ENCODE measurements at regions not wholly inside any gene's neighbourhood (a gene's known extent, or its start where the extent isn't known, plus 50 kb on each side); places are given as distances from the start of the nearest gene placed in this dataset.
A peak's percentile ranks its signal among the peaks of the same experiment; 100 is the strongest.

DNA sequence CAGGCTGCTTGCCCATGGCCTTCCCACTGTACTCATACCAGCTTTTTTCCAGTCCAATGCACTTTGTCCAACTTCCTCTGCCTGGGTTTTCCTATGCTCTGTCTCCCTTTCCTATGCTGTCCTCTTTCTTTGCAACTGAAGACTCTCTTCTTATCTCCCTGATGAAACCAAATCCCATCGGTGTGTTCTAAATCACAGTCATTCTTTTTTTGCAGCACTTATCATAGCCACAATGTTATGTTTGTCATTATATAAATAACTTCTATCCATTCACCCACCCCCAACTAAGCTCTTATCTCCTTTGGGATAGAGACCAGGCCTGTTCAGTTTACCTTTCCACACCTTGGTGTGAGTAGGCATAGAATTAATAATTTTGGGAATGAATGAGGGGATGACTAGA lies 121.0 kb downstream of the GPX5 start:
- no peak overlapping the region for H3K27ac ChIP-seq
- ATAC-seq (no peak), DNase-seq (no peak)
- TF ChIP-seq, protein P1, sequence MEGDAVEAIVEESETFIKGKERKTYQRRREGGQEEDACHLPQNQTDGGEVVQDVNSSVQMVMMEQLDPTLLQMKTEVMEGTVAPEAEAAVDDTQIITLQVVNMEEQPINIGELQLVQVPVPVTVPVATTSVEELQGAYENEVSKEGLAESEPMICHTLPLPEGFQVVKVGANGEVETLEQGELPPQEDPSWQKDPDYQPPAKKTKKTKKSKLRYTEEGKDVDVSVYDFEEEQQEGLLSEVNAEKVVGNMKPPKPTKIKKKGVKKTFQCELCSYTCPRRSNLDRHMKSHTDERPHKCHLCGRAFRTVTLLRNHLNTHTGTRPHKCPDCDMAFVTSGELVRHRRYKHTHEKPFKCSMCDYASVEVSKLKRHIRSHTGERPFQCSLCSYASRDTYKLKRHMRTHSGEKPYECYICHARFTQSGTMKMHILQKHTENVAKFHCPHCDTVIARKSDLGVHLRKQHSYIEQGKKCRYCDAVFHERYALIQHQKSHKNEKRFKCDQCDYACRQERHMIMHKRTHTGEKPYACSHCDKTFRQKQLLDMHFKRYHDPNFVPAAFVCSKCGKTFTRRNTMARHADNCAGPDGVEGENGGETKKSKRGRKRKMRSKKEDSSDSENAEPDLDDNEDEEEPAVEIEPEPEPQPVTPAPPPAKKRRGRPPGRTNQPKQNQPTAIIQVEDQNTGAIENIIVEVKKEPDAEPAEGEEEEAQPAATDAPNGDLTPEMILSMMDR (IDR thresholded peaks at IDR 0.05) = no peak
- 11 to 15% methylated on average over 1 of the region's 1 CpG for WGBS, 2 donors
- H3K4me1 ChIP-seq = peaks cover 0 to 7% (median 3%) of the 10 kb centered on the region in 9 donors
- peaks cover 0 to 71% (median 62%) of the 10 kb centered on the region in 7 donors for H3K27me3 ChIP-seq
- no peaks in the 10 kb centered on the region for H3K36me3 ChIP-seq
- H3K4me3 ChIP-seq = no peak overlapping the region
- H3K9me3 ChIP-seq = no peaks in the 10 kb centered on the region
- intact Hi-C loops (cut with DNase I) = no loop called here

DNA sequence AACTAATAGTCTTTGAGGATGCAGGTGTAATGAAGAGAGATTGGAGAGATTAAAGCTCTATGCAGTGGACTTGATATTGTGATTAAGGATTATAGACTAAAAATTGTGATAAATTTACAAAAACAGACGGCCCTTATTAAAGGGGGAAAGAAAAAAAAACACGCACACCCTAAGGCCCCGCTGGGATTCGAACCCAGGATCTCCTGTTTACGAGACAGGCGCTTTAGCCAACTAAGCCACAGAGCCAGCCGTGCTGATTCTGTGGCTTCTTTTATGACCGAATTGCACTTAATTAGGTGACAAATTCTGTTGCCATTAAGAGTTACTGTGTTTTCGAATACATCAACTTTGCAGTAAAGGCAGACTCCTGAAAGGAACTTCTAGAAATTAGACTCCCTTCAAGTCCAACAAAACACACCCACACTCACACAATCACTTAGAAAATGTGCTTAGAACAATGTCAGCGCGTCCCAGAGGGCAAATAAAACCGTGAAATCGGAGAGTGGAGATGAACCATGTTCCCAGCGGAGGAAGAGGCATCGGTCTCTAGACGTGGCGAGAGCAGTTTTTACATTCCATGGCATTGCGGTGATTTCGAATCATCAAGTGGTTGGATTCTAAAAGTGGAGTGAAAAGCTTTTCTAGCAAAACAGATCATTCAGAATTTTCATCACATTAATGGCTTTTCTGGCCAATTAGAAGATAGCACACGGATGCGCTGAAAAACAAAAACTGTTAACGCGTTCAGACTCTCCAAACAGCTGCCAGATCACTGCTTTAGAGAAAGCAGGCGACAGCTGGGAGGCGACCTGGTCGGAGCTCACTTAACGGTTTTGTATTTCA lies 122.6 kb downstream of the GPX5 start:
- H3K27ac ChIP-seq = no peak overlapping the region
- DNase-seq (peak in 1 of 2 donors; percentile 20), ATAC-seq (peak in 3 of 8 donors; percentile 16 to 54 (median 33))
- H3K27me3 ChIP-seq = peaks cover 0 to 73% (median 67%) of the 10 kb centered on the region in 7 donors
- H3K4me3 ChIP-seq = peak overlapping the region; percentile 11 to 53 (median 42)
- H3K4me1 ChIP-seq = peaks cover 0 to 7% (median 3%) of the 10 kb centered on the region in 9 donors
- TF ChIP-seq, protein P1 (IDR thresholded peaks at IDR 0.05) = no peak
- intact Hi-C loops (cut with DNase I) = no loop called here
- H3K36me3 ChIP-seq = no peaks in the 10 kb centered on the region
- 1 to 2% methylated on average over 27 of the region's 27 CpGs for WGBS, 2 donors
- no peaks in the 10 kb centered on the region for H3K9me3 ChIP-seq

DNA sequence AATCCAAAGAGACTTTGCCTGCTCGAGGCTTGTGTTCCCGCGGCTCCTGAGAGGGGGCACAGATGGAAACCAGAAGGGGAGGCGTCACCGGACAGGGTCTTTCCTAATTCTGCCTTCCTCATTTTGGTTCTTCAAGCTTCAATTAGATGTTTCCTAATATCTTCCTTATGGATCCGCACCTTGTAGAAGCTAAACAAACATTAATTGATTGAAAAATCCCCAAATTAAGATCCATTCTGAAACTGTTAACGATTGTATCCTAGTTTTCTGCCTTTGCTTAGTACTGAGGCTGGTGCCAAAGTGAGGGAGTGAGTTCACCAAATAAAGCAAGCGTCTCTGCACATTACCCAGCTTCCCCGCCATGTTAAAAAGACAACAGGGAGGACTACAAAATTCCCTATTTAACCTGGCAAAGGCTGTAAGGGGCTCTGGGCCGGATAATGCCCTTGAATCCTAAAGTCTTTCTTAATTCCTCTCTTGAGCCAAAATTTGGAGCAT lies 123.2 kb downstream of the GPX5 start:
- 7 to 10% methylated on average over 10 of the region's 10 CpGs for WGBS, 2 donors
- H3K4me1 ChIP-seq = peaks cover 0 to 7% (median 3%) of the 10 kb centered on the region in 9 donors
- intact Hi-C loops (cut with DNase I) = no loop called here
- peaks cover 0 to 76% (median 66%) of the 10 kb centered on the region in 7 donors for H3K27me3 ChIP-seq
- peak overlapping the region; percentile 11 to 53 (median 42) for H3K4me3 ChIP-seq
- ATAC-seq = peak in 1 of 8 donors; percentile 41
- DNase-seq = no peak
- H3K36me3 ChIP-seq = no peaks in the 10 kb centered on the region
- TF ChIP-seq, protein P1 (IDR thresholded peaks at IDR 0.05) = no peak
- H3K27ac ChIP-seq = no peak overlapping the region
- no peaks in the 10 kb centered on the region for H3K9me3 ChIP-seq

DNA sequence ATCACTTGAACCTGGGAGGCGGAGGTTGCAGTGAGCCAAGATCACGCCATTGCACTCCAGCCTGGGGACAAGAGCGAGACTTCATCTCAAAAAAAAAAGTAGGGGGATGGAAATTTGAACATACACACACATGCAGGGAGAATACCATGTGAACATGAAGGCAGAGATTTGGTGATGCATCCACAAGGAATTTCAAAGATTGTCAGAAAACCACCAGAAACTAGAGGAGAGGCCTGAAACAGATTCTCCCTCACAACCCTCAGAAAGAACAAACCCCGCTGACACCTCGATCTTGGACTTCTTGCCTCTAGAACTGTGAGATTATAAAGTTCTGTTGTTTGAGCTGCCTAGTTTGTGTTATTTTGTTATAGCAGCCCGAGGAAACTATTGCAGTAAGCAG lies 125.5 kb downstream of the GPX5 start:
- no peaks in the 10 kb centered on the region for H3K36me3 ChIP-seq
- TF ChIP-seq, protein P1 (IDR thresholded peaks at IDR 0.05) = no peak
- H3K9me3 ChIP-seq = no peaks in the 10 kb centered on the region
- DNase-seq (no peak), ATAC-seq (no peak)
- intact Hi-C loops (cut with DNase I) = no loop called here
- WGBS, 2 donors = 91 to 94% methylated on average over 6 of the region's 6 CpGs
- no peak overlapping the region for H3K27ac ChIP-seq
- peaks cover 0 to 7% (median 3%) of the 10 kb centered on the region in 9 donors for H3K4me1 ChIP-seq
- no peak overlapping the region for H3K4me3 ChIP-seq
- peaks cover 0 to 90% (median 57%) of the 10 kb centered on the region in 7 donors for H3K27me3 ChIP-seq

All from heart right ventricle (tissue), 16 donors.